Brain pericyte (primary cell): ENCODE measurements at regions not wholly inside any gene's neighbourhood (a gene's known extent, or its start where the extent isn't known, plus 50 kb on each side); places are given as distances from the start of the nearest gene placed in this dataset.
"Not testable (repeated sequence)": the region's sequence is repeated elsewhere in the genome, so short reads cannot be mapped to it uniquely, and the experiment has no call there.

Source experiments
- DNase-seq: peaks from one replicate; pipeline ENCODE4 v3.0.0-alpha.2; 2012; ENCODE audit warnings: low read depth, low spot score

- DNase-seq, result no peak
Measured at GRCh38 chr3:816605-817004, 276.2 kb upstream of the CNTN6 start.

GRCh38 chr3:834679-835078 is 258.1 kb upstream of the CNTN6 start:
- DNase-seq, result no peak

- no peak for DNase-seq
Measured at GRCh38 chr3:835096-835495, 257.7 kb upstream of the CNTN6 start.

GRCh38 chr3:839981-840380 is 252.8 kb upstream of the CNTN6 start:
- DNase-seq, result no peak

GRCh38 chr3:851098-851790 is 241.6 kb upstream of the CNTN6 start:
- no peak for DNase-seq

- DNase-seq, result no peak
Measured at GRCh38 chr3:852033-852432, 240.8 kb upstream of the CNTN6 start.

- DNase-seq, result no peak
Measured at GRCh38 chr3:853489-853888, 239.3 kb upstream of the CNTN6 start.

GRCh38 chr3:859135-859534 is 233.7 kb upstream of the CNTN6 start:
- DNase-seq, result no peak

GRCh38 chr3:861721-862120 is 231.1 kb upstream of the CNTN6 start:
- no peak for DNase-seq

GRCh38 chr3:869269-869668 is 223.6 kb upstream of the CNTN6 start:
- DNase-seq, result no peak

- DNase-seq, result no peak
Measured at GRCh38 chr3:869734-870133, 223.1 kb upstream of the CNTN6 start.

- DNase-seq, result no peak
Measured at GRCh38 chr3:871651-872050, 221.2 kb upstream of the CNTN6 start.

GRCh38 chr3:877001-877400 is 215.8 kb upstream of the CNTN6 start:
- DNase-seq, result no peak

- DNase-seq, result no peak
Measured at GRCh38 chr3:878746-879145, 214.1 kb upstream of the CNTN6 start.

GRCh38 chr3:880371-880770 is 212.5 kb upstream of the CNTN6 start:
- DNase-seq, result no peak

- DNase-seq, result no peak
Measured at GRCh38 chr3:882533-882932, 210.3 kb upstream of the CNTN6 start.

GRCh38 chr3:901953-902778 is 190.7 kb upstream of the CNTN6 start:
- DNase-seq, result no peak

- DNase-seq, result no peak
Measured at GRCh38 chr3:905217-905616, 187.6 kb upstream of the CNTN6 start.

GRCh38 chr3:906739-907138 is 186.1 kb upstream of the CNTN6 start:
- DNase-seq, result no peak

- no peak for DNase-seq
Measured at GRCh38 chr3:908839-909238, 184.0 kb upstream of the CNTN6 start.

GRCh38 chr3:912717-913116 is 180.1 kb upstream of the CNTN6 start:
- not testable (repeated sequence) for DNase-seq

GRCh38 chr3:923161-923910 is 169.5 kb upstream of the CNTN6 start:
- no peak for DNase-seq

- no peak for DNase-seq
Measured at GRCh38 chr3:930866-931265, 162.0 kb upstream of the CNTN6 start.
